Activated CD8-positive, alpha-beta memory T cell treated with anti-CD3 and anti-CD28 coated beads, Interleukin-2, amount 10 ng/mL, durations not matched to agents 7 days and 5 days (primary cell): ENCODE measurements at regions not wholly inside any gene's neighbourhood (a gene's known extent, or its start where the extent isn't known, plus 50 kb on each side); places are given as distances from the start of the nearest gene placed in this dataset.
"Not testable (repeated sequence)": the region's sequence is repeated elsewhere in the genome, so short reads cannot be mapped to it uniquely, and the experiment has no call there.

Source experiments
- ATAC-seq: fragments of 150-1000 bp; cut with Tn5 transposase; one replicate; pipeline ENCODE4 v1.10.0; 2021; ENCODE audit warnings: moderate library complexity
- CTCF ChIA-PET: fragments of 350-600 bp; sonication (Branson Sonifier 250); formaldehyde crosslinking; loops from one replicate; lab custom pipeline; 2021; ENCODE audit warnings: antibody characterized with exemption; lab: Charles Lee
- DNase-seq: peaks from one replicate; pipeline ENCODE4 v3.0.0-alpha.2; 2020
- H3K27ac Mint-ChIP-seq: one replicate; pipeline ENCODE4 v1.8.0; 2021; ENCODE audit warnings: mild to moderate bottlenecking, mixed read lengths
- H3K27me3 Mint-ChIP-seq: one replicate; pipeline ENCODE4 v1.8.0; 2021; ENCODE audit warnings: mixed read lengths
- H3K36me3 Mint-ChIP-seq: one replicate; pipeline ENCODE4 v1.8.0; 2021; ENCODE audit warnings: mild to moderate bottlenecking, mixed read lengths
- H3K4me1 Mint-ChIP-seq: one replicate; pipeline ENCODE4 v1.8.0; 2021; ENCODE audit warnings: mixed read lengths
- H3K4me3 Mint-ChIP-seq: one replicate; pipeline ENCODE4 v1.8.0; 2021; ENCODE audit warnings: mild to moderate bottlenecking, moderate library complexity, mixed read lengths
- H3K9me3 Mint-ChIP-seq: one replicate; pipeline ENCODE4 v1.8.0; 2022; ENCODE audit warnings: low read depth, mixed read lengths

DNA sequence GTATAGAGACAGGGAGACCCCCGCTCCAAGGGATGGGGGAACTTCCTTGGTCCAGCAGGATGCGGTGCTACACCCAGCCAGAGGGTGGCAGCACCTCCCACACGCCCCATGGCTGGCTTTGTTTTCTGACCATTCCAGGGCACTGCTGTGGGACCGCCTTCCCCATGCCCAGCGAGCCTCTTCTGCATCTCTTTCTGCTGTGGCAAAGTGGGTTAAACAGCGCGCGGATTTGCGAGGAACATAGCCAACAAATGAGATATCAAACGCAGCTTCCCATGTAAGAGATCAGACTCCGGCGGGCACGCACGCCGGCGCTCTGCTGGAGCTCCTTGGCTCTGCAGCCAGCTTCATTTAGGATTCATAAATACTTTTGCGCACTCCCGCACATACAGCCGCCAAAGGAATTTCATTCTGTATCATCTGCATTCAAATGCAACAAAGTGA is 485.8 kb upstream of the CADM1 start:
- H3K9me3 Mint-ChIP-seq, result peaks cover 2% of the 10 kb centered on the region
- H3K36me3 Mint-ChIP-seq, result no peaks in the 10 kb centered on the region
- ATAC-seq (no peak), DNase-seq (no peak)
- H3K27me3 Mint-ChIP-seq, result no peaks in the 10 kb centered on the region
- CTCF ChIA-PET, result no interaction called here
- H3K4me1 Mint-ChIP-seq, result no peaks in the 10 kb centered on the region
- H3K4me3 Mint-ChIP-seq, result no peak overlapping the region
- H3K27ac Mint-ChIP-seq, result no peak overlapping the region

- H3K36me3 Mint-ChIP-seq, result no peaks in the 10 kb centered on the region
- DNase-seq (no peak), ATAC-seq (no peak)
- CTCF ChIA-PET, result no interaction called here
- no peaks in the 10 kb centered on the region for H3K4me1 Mint-ChIP-seq
- H3K27ac Mint-ChIP-seq, result no peak overlapping the region
- H3K4me3 Mint-ChIP-seq, result no peak overlapping the region
- H3K27me3 Mint-ChIP-seq, result no peaks in the 10 kb centered on the region
- H3K9me3 Mint-ChIP-seq, result peaks cover 2% of the 10 kb centered on the region
Measured at GRCh38 chr11:115985896-115986295, 481.7 kb upstream of the CADM1 start.

- ATAC-seq, result no peak
- Mint-ChIP-seq H3K27me3 (no peaks in the 10 kb centered on the region), H3K27ac (no peak overlapping the region), H3K4me1 (no peaks in the 10 kb centered on the region), H3K4me3 (no peak overlapping the region), H3K9me3 (peaks cover 2% of the 10 kb centered on the region), H3K36me3 (no peaks in the 10 kb centered on the region)
- CTCF ChIA-PET, result no interaction called here
- DNase-seq, result no peak
Measured at GRCh38 chr11:115984228-115984627, 480.0 kb upstream of the CADM1 start.

DNA sequence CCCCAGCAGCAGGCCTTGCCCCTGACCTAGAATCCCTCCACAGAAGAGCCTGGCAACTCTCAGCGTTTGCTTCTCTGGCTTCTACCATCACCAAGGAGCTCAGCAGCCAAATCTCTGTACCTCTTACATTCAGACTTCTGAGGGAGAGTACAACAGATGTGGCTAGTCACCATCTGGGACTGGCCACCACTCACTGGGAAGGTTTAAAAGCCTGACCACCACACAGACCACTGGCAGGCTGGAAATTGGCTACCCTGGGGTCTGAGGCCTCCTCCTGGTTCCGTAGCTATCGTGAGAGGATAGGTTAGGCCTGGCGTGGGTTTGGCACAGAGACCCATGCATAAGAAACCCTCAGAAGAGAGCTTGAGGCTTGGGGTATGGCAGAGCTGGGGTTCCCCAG is 478.5 kb upstream of the CADM1 start:
- DNase-seq, result no peak
- Mint-ChIP-seq H3K36me3 (no peaks in the 10 kb centered on the region), H3K27me3 (no peaks in the 10 kb centered on the region), H3K4me1 (no peaks in the 10 kb centered on the region), H3K27ac (no peak overlapping the region), H3K9me3 (no peaks in the 10 kb centered on the region), H3K4me3 (no peak overlapping the region)
- no peak for ATAC-seq
- CTCF ChIA-PET, result no interaction called here

DNA sequence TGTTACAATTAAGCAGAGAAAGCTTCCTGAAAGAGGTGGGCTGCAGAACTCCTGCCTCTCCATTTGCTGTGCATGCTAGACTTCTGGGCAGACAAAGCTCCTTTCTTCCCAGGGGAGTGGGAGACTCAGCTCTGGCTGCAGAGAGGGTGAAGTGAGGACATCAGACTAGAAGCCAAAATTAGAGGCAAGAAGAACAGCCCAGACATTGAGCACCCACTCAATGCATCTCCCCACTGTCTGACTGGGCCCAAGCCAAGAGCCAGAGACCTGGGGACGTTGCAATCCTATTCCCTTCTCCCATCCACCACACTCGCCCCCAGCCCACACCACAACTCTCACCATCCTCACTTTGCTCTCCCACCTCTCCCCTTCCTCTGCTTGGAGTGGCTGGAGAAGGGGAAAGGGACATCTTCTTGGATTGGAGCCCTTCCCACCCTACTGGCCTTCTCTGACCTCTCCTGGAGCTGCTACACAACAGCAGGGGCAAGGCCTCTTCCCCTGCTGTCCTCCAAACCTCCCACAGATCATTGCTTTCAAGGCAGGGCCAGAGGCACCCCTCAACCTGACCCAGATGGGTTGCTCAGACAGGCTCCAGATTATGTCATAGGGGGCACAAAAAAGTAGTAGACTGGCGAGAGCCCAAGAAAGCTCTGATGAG is 477.7 kb upstream of the CADM1 start:
- Mint-ChIP-seq H3K27me3 (peaks cover 2% of the 10 kb centered on the region), H3K4me1 (no peaks in the 10 kb centered on the region), H3K9me3 (no peaks in the 10 kb centered on the region), H3K27ac (no peak overlapping the region), H3K4me3 (no peak overlapping the region), H3K36me3 (no peaks in the 10 kb centered on the region)
- CTCF ChIA-PET, result no interaction called here
- ATAC-seq (no peak), DNase-seq (no peak)

DNA sequence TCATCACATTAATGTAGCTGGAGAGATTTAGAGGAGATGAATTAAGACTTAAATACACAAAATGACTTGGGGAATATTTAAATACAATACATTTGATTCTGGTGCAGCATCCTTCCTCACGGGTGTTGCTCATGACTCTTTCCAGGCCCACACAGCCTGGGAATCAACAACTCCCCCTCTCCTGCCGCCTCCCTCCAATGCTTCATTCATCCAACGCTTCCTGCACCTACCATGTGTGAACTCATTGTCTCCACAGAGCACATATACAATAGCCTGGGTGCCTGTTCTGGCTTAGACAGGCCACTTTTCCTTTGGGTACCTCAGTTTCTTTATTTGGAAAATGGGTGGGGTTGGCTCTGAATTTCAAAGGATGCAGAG is 476.9 kb upstream of the CADM1 start:
- no peaks in the 10 kb centered on the region for H3K4me1 Mint-ChIP-seq
- no peaks in the 10 kb centered on the region for H3K9me3 Mint-ChIP-seq
- CTCF ChIA-PET, result no interaction called here
- no peak for DNase-seq
- H3K27me3 Mint-ChIP-seq, result peaks cover 5% of the 10 kb centered on the region
- ATAC-seq, result no peak
- no peaks in the 10 kb centered on the region for H3K36me3 Mint-ChIP-seq
- H3K4me3 Mint-ChIP-seq, result no peak overlapping the region
- no peak overlapping the region for H3K27ac Mint-ChIP-seq

DNA sequence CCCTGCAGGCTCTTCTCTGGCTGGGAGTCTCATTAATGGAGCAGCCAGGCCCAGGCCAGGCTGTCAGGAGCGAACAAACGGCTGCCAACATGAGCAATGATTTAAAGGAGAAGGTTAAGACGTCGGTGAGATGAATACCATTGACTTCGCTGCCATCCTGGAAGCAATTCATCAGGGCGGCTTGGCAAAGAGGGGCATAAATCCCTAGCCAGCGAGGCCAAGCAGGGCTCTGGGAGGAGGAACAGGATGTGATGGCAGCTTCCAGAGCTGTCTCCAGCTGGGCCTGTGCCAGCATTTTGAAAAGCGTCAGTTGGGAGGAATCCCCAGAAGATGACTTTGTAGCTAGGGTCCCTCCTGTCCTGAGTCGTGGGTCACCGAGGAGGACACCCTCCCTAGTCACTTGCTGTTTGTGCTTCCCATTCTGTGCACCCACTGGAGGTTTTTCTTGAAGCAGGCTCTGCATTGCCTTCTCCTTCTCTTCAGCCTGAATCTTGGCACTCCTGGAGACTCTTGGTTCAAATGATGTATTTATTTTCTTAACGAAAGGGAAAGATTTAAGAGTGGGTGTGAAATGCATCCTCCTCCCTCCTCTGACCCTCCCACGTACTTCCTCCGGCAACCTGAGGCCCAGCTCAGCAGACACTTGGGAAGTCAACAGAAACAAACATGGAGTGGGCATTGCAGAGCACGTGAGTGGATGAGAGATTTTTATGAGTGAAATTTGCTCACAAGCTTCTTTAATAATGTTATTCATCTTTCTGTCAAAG is 476.3 kb upstream of the CADM1 start:
- CTCF ChIA-PET, result no interaction called here
- no peak overlapping the region for H3K4me3 Mint-ChIP-seq
- H3K9me3 Mint-ChIP-seq, result no peaks in the 10 kb centered on the region
- peaks cover 10% of the 10 kb centered on the region for H3K27me3 Mint-ChIP-seq
- no peak for DNase-seq
- H3K36me3 Mint-ChIP-seq, result no peaks in the 10 kb centered on the region
- no peaks in the 10 kb centered on the region for H3K4me1 Mint-ChIP-seq
- ATAC-seq, result no peak
- H3K27ac Mint-ChIP-seq, result no peak overlapping the region

DNA sequence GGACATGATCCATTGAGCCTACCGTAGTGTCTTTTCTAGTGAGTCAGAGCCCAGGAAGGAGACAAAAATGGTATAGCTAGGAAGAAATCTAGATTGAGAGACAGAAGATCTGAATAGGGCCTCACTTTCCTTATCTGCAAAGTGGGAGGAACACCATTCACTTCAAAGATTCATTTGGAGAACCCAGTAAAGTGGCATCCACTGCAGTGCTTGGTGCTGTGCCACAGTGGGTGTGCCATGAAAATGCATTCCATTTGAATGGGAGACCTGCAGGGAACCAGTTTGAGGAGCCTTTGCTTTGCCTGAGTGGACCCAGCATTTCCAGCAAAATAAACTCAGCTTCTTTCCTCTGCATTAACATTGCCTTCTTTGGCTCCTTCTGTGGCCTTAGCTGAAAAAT is 470.5 kb upstream of the CADM1 start:
- no peak overlapping the region for H3K27ac Mint-ChIP-seq
- H3K4me3 Mint-ChIP-seq, result no peak overlapping the region
- no peaks in the 10 kb centered on the region for H3K9me3 Mint-ChIP-seq
- no peak for DNase-seq
- H3K4me1 Mint-ChIP-seq, result no peaks in the 10 kb centered on the region
- CTCF ChIA-PET, result no interaction called here
- H3K36me3 Mint-ChIP-seq, result no peaks in the 10 kb centered on the region
- no peak for ATAC-seq
- peaks cover 23% of the 10 kb centered on the region for H3K27me3 Mint-ChIP-seq

DNA sequence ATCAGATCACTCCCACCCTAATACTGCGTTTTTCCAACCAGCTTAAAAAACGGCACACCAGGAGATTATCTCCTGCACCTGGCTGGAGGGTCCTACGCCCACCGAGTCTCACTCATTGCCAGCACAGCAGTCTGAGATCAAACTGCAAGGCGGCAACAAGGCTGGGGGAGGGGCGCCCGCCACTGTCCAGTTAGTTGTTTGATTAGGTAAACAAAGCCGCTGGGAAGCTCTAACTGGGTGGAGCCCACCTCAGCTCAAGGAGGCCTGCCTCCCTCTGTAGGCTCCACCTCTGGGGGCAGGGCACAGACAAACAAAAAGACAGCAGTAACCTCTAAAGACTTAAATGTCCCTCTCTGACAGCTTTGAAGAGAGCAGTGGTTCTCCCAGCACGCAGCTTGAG is 463.0 kb upstream of the CADM1 start:
- H3K27ac Mint-ChIP-seq, ATAC-seq, H3K36me3 Mint-ChIP-seq, H3K9me3 Mint-ChIP-seq, H3K4me3 Mint-ChIP-seq, DNase-seq, H3K4me1 Mint-ChIP-seq, H3K27me3 Mint-ChIP-seq, CTCF ChIA-PET: not testable (repeated sequence)

DNA sequence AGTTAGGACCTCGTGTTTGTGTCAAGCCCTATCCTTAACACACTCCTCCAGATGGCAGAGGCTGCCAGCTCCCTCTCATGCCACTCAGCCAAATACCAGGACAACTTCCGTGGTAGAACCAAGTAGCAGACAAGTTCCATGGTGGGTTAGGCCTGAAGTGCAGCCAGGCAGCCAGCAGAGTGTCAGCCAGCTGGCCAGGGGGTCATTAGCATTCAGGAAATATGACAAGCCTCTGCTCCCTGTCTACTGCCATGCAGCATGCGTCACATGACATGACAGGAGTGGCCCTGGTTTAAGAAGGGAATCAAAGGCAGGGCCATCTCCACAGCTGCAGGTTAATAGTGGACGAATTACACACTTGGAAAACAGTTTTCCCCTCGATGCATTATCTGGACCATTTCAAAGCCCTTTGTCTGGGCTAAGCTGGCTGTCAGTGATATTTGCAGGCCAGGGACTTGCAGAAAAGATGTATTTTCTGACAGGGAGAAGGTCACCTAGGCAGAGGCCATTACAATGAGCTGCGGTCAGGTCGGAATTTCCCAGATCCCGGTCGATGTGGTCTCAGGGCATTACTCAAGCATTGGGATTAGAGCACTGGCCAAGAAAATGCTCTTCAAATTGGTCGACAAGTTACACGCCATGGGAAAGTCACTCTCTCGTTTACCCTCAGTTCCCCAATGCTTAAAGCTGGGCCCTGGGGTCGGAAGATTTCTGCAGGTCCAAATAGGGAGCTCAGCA is 461.7 kb upstream of the CADM1 start:
- Mint-ChIP-seq H3K27ac (no peak overlapping the region), H3K4me3 (no peak overlapping the region), H3K9me3 (no peaks in the 10 kb centered on the region), H3K27me3 (no peaks in the 10 kb centered on the region), H3K4me1 (no peaks in the 10 kb centered on the region), H3K36me3 (no peaks in the 10 kb centered on the region)
- ATAC-seq (no peak), DNase-seq (no peak)
- CTCF ChIA-PET, result no interaction called here

GRCh38 chr11:115964091-115964490 is 459.9 kb upstream of the CADM1 start:
- H3K4me1 Mint-ChIP-seq, result no peaks in the 10 kb centered on the region

DNA sequence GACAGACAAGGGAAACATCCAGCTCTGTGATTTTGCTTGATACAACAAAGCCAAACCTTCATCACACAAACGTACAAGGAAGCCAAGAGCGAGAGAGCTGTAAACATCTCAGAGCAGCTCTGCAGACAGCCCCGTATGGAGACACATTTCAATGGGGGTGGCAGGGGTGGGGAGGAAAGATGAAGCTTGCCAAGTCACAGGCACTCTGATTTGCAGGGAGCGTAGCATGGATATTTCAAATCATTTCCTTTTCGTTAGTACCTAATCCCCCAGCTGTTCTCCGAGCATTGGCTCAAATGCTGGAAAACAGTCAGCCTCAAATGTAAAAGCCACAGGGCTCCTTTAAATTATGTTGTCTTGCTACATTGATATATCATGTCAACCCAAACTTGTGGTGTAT is 458.9 kb upstream of the CADM1 start:
- H3K4me3 Mint-ChIP-seq, result no peak overlapping the region
- H3K9me3 Mint-ChIP-seq, result no peaks in the 10 kb centered on the region
- no peak overlapping the region for H3K27ac Mint-ChIP-seq
- H3K4me1 Mint-ChIP-seq, result no peaks in the 10 kb centered on the region
- H3K27me3 Mint-ChIP-seq, result no peaks in the 10 kb centered on the region
- CTCF ChIA-PET, result no interaction called here
- no peak for DNase-seq
- no peak for ATAC-seq
- H3K36me3 Mint-ChIP-seq, result no peaks in the 10 kb centered on the region

More at GRCh38 chr11:115964091-115964490, 459.9 kb upstream of the CADM1 start:
- no peak for ATAC-seq
- CTCF ChIA-PET, result no interaction called here
- Mint-ChIP-seq H3K4me3 (no peak overlapping the region), H3K27ac (no peak overlapping the region), H3K27me3 (no peaks in the 10 kb centered on the region), H3K9me3 (no peaks in the 10 kb centered on the region), H3K36me3 (no peaks in the 10 kb centered on the region)
- no peak for DNase-seq

DNA sequence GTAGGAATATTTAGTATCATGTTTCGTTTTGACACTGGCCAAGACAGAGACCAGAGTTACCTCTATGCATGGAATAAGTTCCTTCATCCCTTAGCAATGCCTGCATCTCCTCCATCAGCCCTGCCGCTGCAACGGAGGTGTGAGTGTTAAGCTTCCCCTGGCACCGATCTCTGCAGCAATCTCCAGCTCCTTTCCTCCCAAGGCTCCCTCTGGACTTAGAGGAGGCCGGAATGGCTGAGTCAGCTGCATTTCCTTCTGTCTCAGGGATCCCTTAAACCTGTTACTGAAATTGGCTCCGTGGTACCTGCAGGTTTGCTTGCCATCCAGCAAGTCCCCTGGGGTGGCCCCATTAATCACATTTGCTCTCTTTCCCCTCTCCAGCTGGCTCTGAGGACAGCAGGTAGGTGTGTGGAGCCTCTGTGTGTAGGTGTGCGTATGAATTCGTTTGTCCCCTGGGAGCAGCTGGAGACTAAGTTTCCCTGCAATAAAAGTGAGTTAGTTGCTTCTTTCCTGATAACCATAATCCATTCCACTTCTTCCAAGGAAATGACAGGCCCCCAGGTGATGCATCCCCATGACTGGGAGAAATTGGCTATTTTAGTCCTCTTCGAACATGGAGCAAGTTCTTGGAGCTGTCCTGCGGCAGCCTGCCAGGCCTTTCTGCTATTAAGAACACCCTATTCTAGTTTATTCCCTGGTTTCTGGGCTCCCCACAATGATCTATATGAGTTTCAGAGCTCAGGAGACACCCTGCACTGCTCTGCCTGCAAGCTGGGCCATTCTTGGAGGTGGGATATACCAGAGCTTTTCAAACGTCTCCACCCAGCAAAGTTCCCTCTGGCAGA is 457.2 kb upstream of the CADM1 start:
- Mint-ChIP-seq H3K36me3 (no peaks in the 10 kb centered on the region), H3K27ac (no peak overlapping the region), H3K4me1 (no peaks in the 10 kb centered on the region), H3K9me3 (no peaks in the 10 kb centered on the region), H3K27me3 (no peaks in the 10 kb centered on the region), H3K4me3 (no peak overlapping the region)
- CTCF ChIA-PET, result no interaction called here
- DNase-seq (no peak), ATAC-seq (no peak)
